ENCODE measurements at regions not wholly inside any gene's neighbourhood (a gene's known extent, or its start where the extent isn't known, plus 50 kb on each side); places are given as distances from the start of the nearest gene placed in this dataset.

- TF ChIP-seq CTCF (IDR thresholded peaks at IDR 0.05 in 4 of 5, conservative IDR thresholded peaks at IDR 0.05 in 1 of 5) (no peak), POLR2A (IDR thresholded peaks at IDR 0.05) (no peak)
Measured at GRCh38 chr2:23211987-23212583, 172.9 kb upstream of the KLHL29 start.

All from gastrocnemius medialis (tissue), 4 donors.